ENCODE measurements at regions not wholly inside any gene's neighbourhood (a gene's known extent, or its start where the extent isn't known, plus 50 kb on each side); places are given as distances from the start of the nearest gene placed in this dataset.

DNA sequence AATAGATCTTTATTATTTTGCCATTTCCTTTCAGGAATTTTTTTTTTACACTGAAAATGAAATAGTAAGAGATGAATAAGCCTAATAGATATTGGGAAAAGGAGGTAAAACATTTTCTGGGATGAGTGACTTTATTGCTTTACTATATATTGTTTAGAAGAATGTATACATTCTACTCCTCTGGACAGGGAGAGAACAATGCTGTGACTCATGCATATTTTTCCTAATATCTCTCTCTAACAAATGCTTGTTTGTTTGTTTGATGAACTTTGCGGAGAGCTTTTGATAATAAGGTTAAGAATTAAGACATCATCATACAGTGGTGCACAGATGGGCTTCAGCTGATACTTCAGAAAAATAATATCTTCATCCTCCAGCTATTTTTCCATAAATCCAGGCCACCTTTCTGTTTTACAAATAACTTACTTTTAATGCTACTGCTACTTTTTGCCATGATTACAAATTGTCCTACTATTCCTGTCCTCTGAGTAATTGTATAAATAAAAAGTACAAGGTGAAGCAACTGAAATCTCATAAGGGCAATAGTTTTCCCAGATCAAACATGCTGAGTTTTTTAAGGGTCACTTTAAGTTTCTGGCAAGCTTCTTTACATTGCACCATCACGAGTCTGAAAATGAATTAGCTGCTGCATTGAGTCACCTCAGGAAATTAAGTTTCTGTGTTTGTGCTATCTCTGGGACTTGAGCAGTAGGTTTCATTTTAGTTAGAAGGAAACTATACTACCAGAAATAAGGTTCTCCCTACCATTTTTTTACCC, 207.3 kb upstream of the POT1 start:
- TF ChIP-seq CTCF (IDR thresholded peaks at IDR 0.05; ENCODE audit: unreplicated experiment): no peak
- Mint-ChIP-seq H3K27ac (ENCODE audit: unreplicated experiment) (no peak overlapping the region), H3K4me1 (ENCODE audit: unreplicated experiment) (no peaks in the 10 kb centered on the region), H3K27me3 (ENCODE audit: unreplicated experiment) (no peaks in the 10 kb centered on the region), H3K4me3 (ENCODE audit: unreplicated experiment) (no peak overlapping the region), H3K36me3 (ENCODE audit: low read depth, unreplicated experiment) (no peaks in the 10 kb centered on the region), H3K9me3 (ENCODE audit: unreplicated experiment) (no peaks in the 10 kb centered on the region)
- DNase-seq (ENCODE audit: low spot score): no peak

DNA sequence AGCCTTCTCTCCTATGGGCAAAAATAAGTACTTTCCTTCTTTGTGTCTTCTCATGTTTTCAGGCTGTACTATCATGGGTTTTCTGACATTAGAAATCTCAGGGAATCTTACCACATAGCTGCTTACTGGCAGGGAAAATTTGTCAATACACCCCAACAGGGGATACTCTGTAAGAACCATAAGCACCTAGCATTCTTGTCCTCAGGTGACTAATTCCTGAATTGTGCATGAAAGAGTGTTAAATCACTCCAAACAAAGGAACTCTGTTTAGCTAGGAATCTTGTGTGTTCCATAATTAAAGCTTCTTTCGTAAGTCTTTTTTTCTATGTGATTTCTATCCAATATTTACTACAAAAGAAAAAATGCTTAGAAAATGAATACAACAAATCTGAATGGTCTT, 206.7 kb upstream of the POT1 start:
- Mint-ChIP-seq H3K4me1 (ENCODE audit: unreplicated experiment) (no peaks in the 10 kb centered on the region), H3K27ac (ENCODE audit: unreplicated experiment) (no peak overlapping the region), H3K27me3 (ENCODE audit: unreplicated experiment) (no peaks in the 10 kb centered on the region), H3K4me3 (ENCODE audit: unreplicated experiment) (no peak overlapping the region), H3K9me3 (ENCODE audit: unreplicated experiment) (no peaks in the 10 kb centered on the region), H3K36me3 (ENCODE audit: low read depth, unreplicated experiment) (no peaks in the 10 kb centered on the region)
- TF ChIP-seq CTCF (IDR thresholded peaks at IDR 0.05; ENCODE audit: unreplicated experiment): no peak
- DNase-seq (ENCODE audit: low spot score): no peak

- no peaks in the 10 kb centered on the region for H3K4me1 Mint-ChIP-seq (ENCODE audit: unreplicated experiment)
- DNase-seq (ENCODE audit: low spot score): no peak
- no peak overlapping the region for H3K4me3 Mint-ChIP-seq (ENCODE audit: unreplicated experiment)
- no peaks in the 10 kb centered on the region for H3K36me3 Mint-ChIP-seq (ENCODE audit: low read depth, unreplicated experiment)
- no peak for TF ChIP-seq CTCF (IDR thresholded peaks at IDR 0.05; ENCODE audit: unreplicated experiment)
- no peak overlapping the region for H3K27ac Mint-ChIP-seq (ENCODE audit: unreplicated experiment)
- no peaks in the 10 kb centered on the region for H3K27me3 Mint-ChIP-seq (ENCODE audit: unreplicated experiment)
- H3K9me3 Mint-ChIP-seq (ENCODE audit: unreplicated experiment): no peaks in the 10 kb centered on the region
Measured at GRCh38 chr7:125130173-125130572, 200.5 kb upstream of the POT1 start.

DNA sequence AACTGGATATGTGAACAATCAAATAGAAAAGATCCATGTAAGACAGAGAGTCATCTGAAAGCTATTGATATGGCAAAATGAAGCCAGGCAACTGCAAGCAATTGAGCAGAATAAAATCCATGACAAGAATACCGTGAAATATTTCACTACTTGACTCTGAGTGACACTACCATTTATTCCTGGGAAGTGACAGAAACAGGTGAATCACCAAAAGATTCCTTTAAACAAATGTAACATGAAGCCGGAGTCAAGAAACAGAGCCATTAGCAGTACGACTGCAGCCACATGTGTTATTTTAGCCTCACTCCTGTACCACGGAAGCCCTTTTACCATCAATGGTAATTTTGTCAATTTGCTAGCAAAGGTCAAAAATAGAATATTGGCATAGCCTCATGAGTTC, 197.7 kb upstream of the POT1 start:
- no peak for TF ChIP-seq CTCF (IDR thresholded peaks at IDR 0.05; ENCODE audit: unreplicated experiment)
- Mint-ChIP-seq H3K27ac (ENCODE audit: unreplicated experiment) (no peak overlapping the region), H3K9me3 (ENCODE audit: unreplicated experiment) (no peaks in the 10 kb centered on the region), H3K27me3 (ENCODE audit: unreplicated experiment) (no peaks in the 10 kb centered on the region), H3K36me3 (ENCODE audit: low read depth, unreplicated experiment) (no peaks in the 10 kb centered on the region), H3K4me1 (ENCODE audit: unreplicated experiment) (no peaks in the 10 kb centered on the region), H3K4me3 (ENCODE audit: unreplicated experiment) (no peak overlapping the region)
- no peak for DNase-seq (ENCODE audit: low spot score)

- Mint-ChIP-seq H3K36me3 (ENCODE audit: low read depth, unreplicated experiment) (no peaks in the 10 kb centered on the region), H3K9me3 (ENCODE audit: unreplicated experiment) (no peaks in the 10 kb centered on the region), H3K27ac (ENCODE audit: unreplicated experiment) (no peak overlapping the region), H3K4me1 (ENCODE audit: unreplicated experiment) (no peaks in the 10 kb centered on the region), H3K27me3 (ENCODE audit: unreplicated experiment) (no peaks in the 10 kb centered on the region), H3K4me3 (ENCODE audit: unreplicated experiment) (no peak overlapping the region)
- no peak for DNase-seq (ENCODE audit: low spot score)
- no peak for TF ChIP-seq CTCF (IDR thresholded peaks at IDR 0.05; ENCODE audit: unreplicated experiment)
Measured at GRCh38 chr7:125126376-125126775, 196.8 kb upstream of the POT1 start.
